Gastrocnemius medialis (tissue), 4 donors: ENCODE measurements at regions not wholly inside any gene's neighbourhood (a gene's known extent, or its start where the extent isn't known, plus 50 kb on each side); places are given as distances from the start of the nearest gene placed in this dataset.

Experiments used
- CTCF ChIP-seq, 5 experiments: fragments of 450-650 bp in 3 of 5; fragments of 200-600 bp in 2 of 5; sonication (generic) in 2 of 5; IDR thresholded peaks in 4 of 5; conservative IDR thresholded peaks in 1 of 5; 1 replicate in 4 of 5; 2 replicates in 1 of 5; pipeline ENCODE4 v1.5.1; 2016 to 2019; ENCODE audit warnings: antibody characterized with exemption in 5 of 5, mild to moderate bottlenecking in 3 of 5, moderate library complexity in 3 of 5
- POLR2A ChIP-seq, 2 donors: fragments of 450-650 bp; IDR thresholded peaks; one replicate each; pipeline ENCODE4 v1.6.1; 2017; ENCODE audit warnings: antibody characterized with exemption in 2 of 2, mild to moderate bottlenecking in 2 of 2, moderate library complexity in 2 of 2

- TF ChIP-seq CTCF (IDR thresholded peaks at IDR 0.05 in 4 of 5, conservative IDR thresholded peaks at IDR 0.05 in 1 of 5) (no peak), POLR2A (IDR thresholded peaks at IDR 0.05) (no peak)
Observed at GRCh38 chr14:82647088-82647810, 1113.6 kb upstream of the SEL1L start.
